Superior temporal gyrus (tissue), 1 donor: ENCODE measurements at regions not wholly inside any gene's neighbourhood (a gene's known extent, or its start where the extent isn't known, plus 50 kb on each side); places are given as distances from the start of the nearest gene placed in this dataset.

Experiments used
- DNase-seq: peaks from one replicate; pipeline ENCODE4 v3.0.0-alpha.2; 2016; ENCODE audit errors: extremely low spot score

- DNase-seq = no peak
Observed at GRCh38 chr10:129350690-129351089, 116.4 kb upstream of the MGMT start.

DNA sequence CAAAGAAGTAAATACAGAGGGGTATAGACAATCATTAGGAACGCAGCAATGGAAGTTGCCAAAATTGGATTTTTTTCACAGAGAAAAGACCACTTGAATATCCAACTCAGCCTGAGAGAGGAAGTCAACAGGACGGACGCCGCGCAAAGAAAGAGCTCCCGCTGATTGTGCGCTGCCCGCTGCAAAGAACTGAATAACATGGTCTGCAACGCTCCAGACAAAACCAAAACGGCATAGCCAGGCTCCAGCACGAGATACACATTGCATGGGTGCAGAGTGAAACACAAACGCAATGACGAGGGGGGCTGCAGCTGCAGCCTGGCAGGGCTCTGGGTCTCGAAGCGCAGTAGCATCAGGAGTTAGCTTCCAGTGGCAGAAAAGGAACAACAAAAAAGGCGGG is 113.9 kb upstream of the MGMT start:
- DNase-seq = no peak

DNA sequence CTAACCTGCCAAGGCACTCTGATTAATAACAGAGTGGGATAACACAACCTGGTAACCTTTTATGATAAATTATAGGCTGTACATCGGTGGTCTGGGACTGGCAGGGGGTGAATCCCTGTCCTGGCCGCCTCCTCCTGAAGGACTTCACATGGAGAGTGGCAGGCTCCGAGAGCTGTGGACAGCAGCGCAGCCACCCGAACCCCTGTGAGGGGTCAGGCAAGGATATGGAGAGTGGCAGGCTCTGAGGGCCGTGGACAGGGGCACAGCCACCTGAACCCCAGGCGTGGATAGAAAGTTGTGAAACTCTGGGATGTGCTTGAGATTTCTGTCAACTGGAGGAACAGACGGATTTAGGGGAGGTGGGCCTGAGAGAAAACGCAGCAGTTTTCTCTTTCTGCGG is 107.0 kb upstream of the MGMT start:
- no peak for DNase-seq

GRCh38 chr10:129361676-129362376 is 105.2 kb upstream of the MGMT start:
- DNase-seq = no peak

GRCh38 chr10:129364949-129365348 is 102.1 kb upstream of the MGMT start:
- DNase-seq = no peak

- no peak for DNase-seq
Observed at GRCh38 chr10:129365767-129366402, 101.2 kb upstream of the MGMT start.

DNA sequence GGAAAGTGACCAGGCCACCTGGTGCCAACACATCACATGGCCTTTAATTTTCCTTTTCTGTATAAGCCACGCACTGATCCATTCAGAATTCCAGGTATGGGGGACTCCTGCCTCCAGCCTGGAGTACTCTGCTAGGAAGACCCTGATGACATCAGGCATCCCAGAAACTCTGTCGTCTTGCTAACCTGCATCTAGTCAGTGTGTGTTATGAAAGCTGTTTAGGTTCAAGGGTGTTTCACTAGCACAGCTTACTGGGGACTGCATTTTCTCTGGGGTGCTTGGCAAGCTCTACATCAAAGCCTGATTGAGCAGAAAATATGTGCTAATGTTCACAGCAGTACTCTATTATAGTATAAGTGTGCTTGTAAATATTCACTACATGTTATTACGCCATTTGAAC is 100.6 kb upstream of the MGMT start:
- no peak for DNase-seq

GRCh38 chr10:129369566-129369965 is 97.5 kb upstream of the MGMT start:
- DNase-seq = no peak

DNA sequence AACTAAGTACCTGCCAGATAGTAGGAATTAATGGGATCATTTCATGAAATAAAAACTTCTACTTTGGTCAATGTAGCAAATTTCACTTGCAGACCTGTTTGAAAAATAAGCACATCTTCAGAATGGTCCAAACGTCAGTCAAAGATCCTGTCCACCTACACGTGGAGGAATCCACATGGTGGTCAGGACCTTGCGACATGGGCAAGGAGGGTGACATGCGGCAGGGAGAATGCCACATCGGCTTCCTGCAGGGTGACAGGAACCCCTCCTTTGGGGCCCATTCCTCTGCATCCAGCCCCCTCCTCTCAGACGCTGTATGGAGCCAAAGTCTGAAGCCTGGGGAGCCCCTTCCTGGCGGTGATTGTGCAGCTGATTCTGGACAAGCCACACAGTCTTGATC is 95.5 kb upstream of the MGMT start:
- no peak for DNase-seq

DNA sequence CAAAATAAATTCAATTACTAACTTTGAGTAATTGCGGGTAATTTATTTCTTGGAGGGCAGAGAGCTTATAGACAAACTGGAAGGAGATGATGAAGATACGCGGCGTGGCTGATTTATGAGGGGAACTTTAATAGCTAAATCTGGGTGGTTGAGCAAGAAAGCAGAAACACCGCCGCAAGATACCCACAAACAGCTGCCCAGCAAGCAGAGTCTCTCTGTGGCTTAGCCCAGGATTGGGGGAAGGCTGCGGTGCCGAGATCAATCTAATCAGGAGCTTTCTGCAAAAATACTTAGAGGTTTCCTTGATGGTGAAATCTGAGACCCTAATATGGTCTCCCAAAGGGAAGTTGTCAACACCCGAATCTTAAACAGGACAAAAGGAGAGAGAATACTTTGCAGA is 94.9 kb upstream of the MGMT start:
- DNase-seq = no peak

- DNase-seq = no peak
Observed at GRCh38 chr10:129373231-129373630, 93.8 kb upstream of the MGMT start.

- no peak for DNase-seq
Observed at GRCh38 chr10:129373718-129374117, 93.3 kb upstream of the MGMT start.

DNA sequence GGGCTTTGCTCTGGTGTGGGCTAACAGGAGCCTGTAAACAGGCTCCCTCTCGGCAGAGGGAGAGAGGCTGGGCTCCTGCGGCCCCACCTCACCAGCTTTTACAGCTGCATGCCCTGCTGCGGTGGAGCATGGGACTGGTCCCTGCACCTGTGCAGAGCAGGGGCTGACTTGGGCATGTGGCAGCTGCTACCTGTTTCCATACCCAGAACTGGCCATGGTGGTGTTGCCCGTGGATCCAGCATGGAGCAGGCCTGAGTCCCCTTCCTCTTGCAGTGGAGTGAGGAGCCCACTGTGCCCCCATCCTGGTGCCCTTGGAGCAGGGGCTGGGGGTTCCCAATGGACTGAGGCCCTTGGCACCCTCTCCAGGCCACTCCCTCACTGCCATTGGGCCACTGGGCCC is 91.9 kb upstream of the MGMT start:
- DNase-seq = no peak

DNA sequence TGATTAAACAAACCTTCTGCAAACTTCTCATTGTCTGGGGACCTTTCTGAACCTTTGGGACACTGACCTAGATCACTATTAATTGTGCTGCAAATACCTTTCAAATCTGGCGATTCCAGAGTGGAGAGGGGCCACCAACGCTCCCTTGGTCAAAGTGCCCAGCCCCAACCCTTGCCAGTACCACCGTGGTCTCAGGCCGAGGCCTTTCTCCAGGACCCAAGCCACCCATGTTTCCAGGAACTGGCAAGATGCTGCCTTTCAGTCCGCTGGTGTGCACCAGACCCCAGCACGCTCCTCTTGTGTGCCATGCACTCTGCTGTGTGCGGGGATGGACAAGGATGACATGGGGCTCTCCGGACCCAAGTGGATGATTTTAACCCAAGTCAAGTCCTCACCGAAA is 91.1 kb upstream of the MGMT start:
- DNase-seq = no peak

GRCh38 chr10:129380279-129380678 is 86.8 kb upstream of the MGMT start:
- DNase-seq = no peak

DNA sequence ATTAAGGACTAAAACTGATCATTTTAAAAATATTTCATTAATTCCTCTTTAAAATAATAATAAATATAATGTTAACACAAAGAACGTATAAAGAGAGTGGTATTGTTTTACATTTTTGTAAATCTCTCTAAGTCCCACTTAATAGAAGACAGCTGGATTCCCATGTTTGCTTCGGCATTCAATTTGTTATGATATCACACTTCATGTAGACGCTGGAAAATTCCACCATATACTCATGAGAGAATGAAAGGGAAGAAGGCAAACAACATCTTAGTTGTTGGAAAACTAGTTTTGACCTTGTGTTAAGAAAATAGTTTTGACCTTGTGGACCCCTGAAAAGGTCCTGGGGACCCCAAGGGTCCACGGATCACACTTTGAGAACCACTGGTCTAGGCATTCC is 85.3 kb upstream of the MGMT start:
- DNase-seq = no peak

GRCh38 chr10:129382401-129382800 is 84.6 kb upstream of the MGMT start:
- no peak for DNase-seq

- no peak for DNase-seq
Observed at GRCh38 chr10:129383651-129384050, 83.4 kb upstream of the MGMT start.

DNA sequence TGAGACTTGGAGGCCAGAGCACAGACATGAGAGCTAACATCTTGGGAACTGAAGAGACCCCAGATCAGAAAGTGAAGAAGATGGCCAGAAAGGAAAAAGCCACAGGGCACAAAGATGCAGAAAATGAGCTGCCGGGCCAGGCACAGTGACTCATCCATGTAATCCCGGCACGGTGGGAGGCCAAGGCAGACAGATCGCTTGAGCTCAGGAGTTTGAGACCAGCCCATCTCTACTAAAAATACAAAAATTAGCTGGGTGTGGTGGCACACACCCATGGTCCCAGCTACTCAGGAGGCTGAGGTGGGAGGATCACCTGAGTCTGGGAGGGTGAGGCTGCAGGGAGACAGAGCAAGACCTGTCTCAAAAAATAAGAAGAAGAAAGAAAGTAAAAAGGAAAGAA is 81.4 kb upstream of the MGMT start:
- DNase-seq = no peak

- no peak for DNase-seq
Observed at GRCh38 chr10:129386415-129387257, 80.4 kb upstream of the MGMT start.

DNA sequence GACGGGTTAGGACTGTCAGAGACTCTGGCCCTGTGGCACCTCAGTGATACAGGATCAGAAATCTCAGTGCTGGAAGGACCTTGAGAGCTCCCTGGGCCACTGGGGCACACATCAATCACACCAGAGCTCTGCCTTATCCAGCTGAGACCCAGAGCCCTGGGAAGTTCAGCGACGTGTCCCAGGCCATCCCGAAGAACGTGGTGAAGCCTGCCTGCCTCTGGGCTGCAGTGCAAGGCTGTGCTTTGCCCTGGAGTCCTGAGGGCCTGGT is 79.8 kb upstream of the MGMT start:
- DNase-seq = no peak

- DNase-seq = no peak
Observed at GRCh38 chr10:129388435-129388834, 78.6 kb upstream of the MGMT start.

DNA sequence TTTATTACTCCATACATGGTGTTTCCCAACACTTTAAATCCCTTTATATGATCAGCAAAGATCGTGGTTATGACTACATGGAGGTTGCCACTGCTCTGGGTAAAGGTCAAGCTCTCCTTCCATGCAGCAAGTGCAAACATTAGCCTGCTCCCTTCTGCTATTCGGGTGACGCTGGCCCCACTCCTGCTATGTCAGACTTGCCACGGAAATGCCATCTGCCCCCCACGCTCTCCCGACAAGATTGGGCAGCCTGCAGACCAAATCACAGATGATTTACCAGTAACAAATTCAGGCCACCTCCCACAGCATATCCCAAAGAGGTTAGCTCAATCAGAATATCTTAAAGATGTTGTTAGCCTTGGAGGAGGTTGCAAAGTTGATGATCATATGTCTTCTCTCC is 77.8 kb upstream of the MGMT start:
- no peak for DNase-seq
